Thyroid gland (tissue), 4 donors: ENCODE measurements at regions not wholly inside any gene's neighbourhood (a gene's known extent, or its start where the extent isn't known, plus 50 kb on each side); places are given as distances from the start of the nearest gene placed in this dataset.

Experiments used
- DNase-seq, 2 donors: peaks; one replicate each; pipeline ENCODE4 v3.0.0-alpha.2; 2019
- H3K27ac ChIP-seq, 3 donors: fragments of 200-600 bp; sonication (generic); 1 replicate in 2 of 3; 2 replicates in 1 of 3; pipeline ENCODE4 v1.5.1; 2016 to 2019; ENCODE audit warnings: mild to moderate bottlenecking in 1 of 3, moderate library complexity in 1 of 3
- H3K27me3 ChIP-seq: fragments of 200-600 bp; sonication (generic); one replicate; pipeline ENCODE4 v1.5.1; 2019
- H3K36me3 ChIP-seq, 2 donors: fragments of 200-600 bp; sonication (generic); one replicate each; pipeline ENCODE4 v1.5.1; 2016 to 2019
- H3K4me1 ChIP-seq, 2 donors: fragments of 200-600 bp; sonication (generic); one replicate each; pipeline ENCODE4 v1.5.1; 2017 to 2019
- H3K4me3 ChIP-seq, 3 donors: fragments of 200-600 bp; sonication (generic); replicated peaks in 1 of 3; 1 replicate in 2 of 3; 2 replicates in 1 of 3; pipeline ENCODE4 v1.5.1; 2016; ENCODE audit warnings: mild to moderate bottlenecking in 1 of 3
- H3K9me3 ChIP-seq: fragments of 200-600 bp; sonication (generic); one replicate; pipeline ENCODE4 v1.5.1; 2017
- POLR2A ChIP-seq, 2 donors: fragments of 450-650 bp; IDR thresholded peaks; one replicate each; pipeline ENCODE4 v1.6.1; 2017; ENCODE audit warnings: antibody characterized with exemption in 2 of 2, mild to moderate bottlenecking in 2 of 2, moderate library complexity in 1 of 2
- WGBS, 2 donors: methylation state at CpG; one replicate each; pipeline ENCODE4 v1.1.5; 2017; 5-methylcytosine and 5-hydroxymethylcytosine counted together
- intact Hi-C: fragments of 100-400 bp; cut with DNase I; formaldehyde crosslinking; loops from one replicate; pipeline ENCODE4 v1.15.1; 2023
- TF ChIP-seq, protein P1 (sequence below), 6 experiments: fragments of 200-600 bp in 3 of 6; fragments of 450-650 bp in 3 of 6; sonication (generic) in 3 of 6; IDR thresholded peaks; one replicate each; pipeline ENCODE4 v1.5.1; 2016 to 2019; ENCODE audit warnings: antibody characterized with exemption in 6 of 6, mild to moderate bottlenecking in 2 of 6, inconsistent platforms in 1 of 6, moderate library complexity in 1 of 6

- H3K9me3 ChIP-seq = no peaks in the 10 kb centered on the region
- WGBS, 2 donors = 16 to 36% methylated on average over 14 to 16 of the region's 26 CpGs
- H3K4me3 ChIP-seq = no peak overlapping the region
- no peak for DNase-seq
- TF ChIP-seq, protein P1, sequence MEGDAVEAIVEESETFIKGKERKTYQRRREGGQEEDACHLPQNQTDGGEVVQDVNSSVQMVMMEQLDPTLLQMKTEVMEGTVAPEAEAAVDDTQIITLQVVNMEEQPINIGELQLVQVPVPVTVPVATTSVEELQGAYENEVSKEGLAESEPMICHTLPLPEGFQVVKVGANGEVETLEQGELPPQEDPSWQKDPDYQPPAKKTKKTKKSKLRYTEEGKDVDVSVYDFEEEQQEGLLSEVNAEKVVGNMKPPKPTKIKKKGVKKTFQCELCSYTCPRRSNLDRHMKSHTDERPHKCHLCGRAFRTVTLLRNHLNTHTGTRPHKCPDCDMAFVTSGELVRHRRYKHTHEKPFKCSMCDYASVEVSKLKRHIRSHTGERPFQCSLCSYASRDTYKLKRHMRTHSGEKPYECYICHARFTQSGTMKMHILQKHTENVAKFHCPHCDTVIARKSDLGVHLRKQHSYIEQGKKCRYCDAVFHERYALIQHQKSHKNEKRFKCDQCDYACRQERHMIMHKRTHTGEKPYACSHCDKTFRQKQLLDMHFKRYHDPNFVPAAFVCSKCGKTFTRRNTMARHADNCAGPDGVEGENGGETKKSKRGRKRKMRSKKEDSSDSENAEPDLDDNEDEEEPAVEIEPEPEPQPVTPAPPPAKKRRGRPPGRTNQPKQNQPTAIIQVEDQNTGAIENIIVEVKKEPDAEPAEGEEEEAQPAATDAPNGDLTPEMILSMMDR (IDR thresholded peaks at IDR 0.05) = no peak
- TF ChIP-seq POLR2A (IDR thresholded peaks at IDR 0.05) = no peak
- no peaks in the 10 kb centered on the region for H3K36me3 ChIP-seq
- H3K27me3 ChIP-seq = no peaks in the 10 kb centered on the region
- H3K4me1 ChIP-seq = no peaks in the 10 kb centered on the region
- H3K27ac ChIP-seq = no peak overlapping the region
- intact Hi-C loops = no loop called here
Measured at GRCh38 chrX:68912113-68912512, 83.3 kb downstream of the EFNB1 start.

- Histone ChIP-seq H3K4me1 (no peaks in the 10 kb centered on the region), H3K36me3 (no peaks in the 10 kb centered on the region), H3K9me3 (no peaks in the 10 kb centered on the region), H3K27me3 (no peaks in the 10 kb centered on the region), H3K4me3 (no peak overlapping the region), H3K27ac (no peak overlapping the region)
- no peak for DNase-seq
- intact Hi-C loops = no loop called here
- TF ChIP-seq, protein P1 (IDR thresholded peaks at IDR 0.05) = no peak
- TF ChIP-seq POLR2A (IDR thresholded peaks at IDR 0.05) = no peak
- WGBS, 2 donors = 75 to 92% methylated on average over 1 to 2 of the region's 3 CpGs
Measured at GRCh38 chrX:68910731-68911428, 82.1 kb downstream of the EFNB1 start.

DNA sequence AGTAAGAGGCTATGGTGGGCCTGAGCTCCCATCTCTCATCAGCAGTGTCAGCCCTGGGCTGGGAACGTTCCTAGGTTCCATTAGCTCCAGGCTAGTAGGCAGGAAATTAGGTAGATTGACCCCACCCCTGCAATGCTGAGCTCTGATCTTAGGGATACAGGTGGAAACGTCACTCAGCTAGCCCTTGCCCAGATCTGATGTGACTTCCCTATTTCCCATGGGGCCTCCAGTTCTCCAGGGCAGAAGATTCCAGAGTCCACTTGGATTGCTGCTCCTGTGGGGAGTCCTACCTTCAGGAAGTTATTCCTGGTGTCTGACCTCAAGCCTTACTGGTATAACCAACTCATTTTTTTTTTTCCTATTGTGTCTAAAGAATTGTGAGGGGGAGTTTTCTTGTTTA lies 81.1 kb downstream of the EFNB1 start:
- no peak for DNase-seq
- Histone ChIP-seq H3K27me3 (no peaks in the 10 kb centered on the region), H3K4me1 (no peaks in the 10 kb centered on the region), H3K36me3 (no peaks in the 10 kb centered on the region), H3K27ac (no peak overlapping the region), H3K4me3 (no peak overlapping the region), H3K9me3 (no peaks in the 10 kb centered on the region)
- intact Hi-C loops = no loop called here
- 80% methylated on average over 2 of the region's 2 CpGs; no CpG with 5 or more reads in 1 of the 2 donors for WGBS, 2 donors
- TF ChIP-seq POLR2A (IDR thresholded peaks at IDR 0.05) = no peak
- TF ChIP-seq, protein P1 (IDR thresholded peaks at IDR 0.05) = no peak

DNA sequence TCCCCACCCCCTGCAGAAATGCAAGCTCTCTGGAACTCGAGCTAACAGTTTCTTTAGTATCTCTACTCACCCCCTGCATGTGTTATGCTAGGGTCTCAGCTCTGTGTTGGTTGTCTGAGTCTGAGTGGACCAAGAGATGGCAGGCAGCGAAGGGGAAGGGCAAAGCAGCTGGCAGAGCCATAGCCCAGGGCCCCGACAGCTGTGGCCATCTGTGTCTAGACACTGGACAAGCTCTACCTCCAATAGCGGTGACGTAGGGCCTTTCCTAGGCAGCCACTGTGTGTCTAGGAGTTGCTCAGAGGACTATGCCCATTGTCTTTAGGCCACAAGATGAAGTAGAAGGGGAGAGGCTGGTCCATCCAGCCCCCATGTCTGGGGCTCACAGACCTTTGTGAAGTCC lies 79.2 kb downstream of the EFNB1 start:
- intact Hi-C loops = no loop called here
- H3K36me3 ChIP-seq = no peaks in the 10 kb centered on the region
- no peaks in the 10 kb centered on the region for H3K9me3 ChIP-seq
- H3K27me3 ChIP-seq = no peaks in the 10 kb centered on the region
- DNase-seq = no peak
- H3K4me1 ChIP-seq = no peaks in the 10 kb centered on the region
- H3K27ac ChIP-seq = no peak overlapping the region
- no peak overlapping the region for H3K4me3 ChIP-seq
- TF ChIP-seq, protein P1 (IDR thresholded peaks at IDR 0.05) = no peak
- no peak for TF ChIP-seq POLR2A (IDR thresholded peaks at IDR 0.05)
- WGBS, 2 donors = 56 to 91% methylated on average over 1 to 5 of the region's 5 CpGs

DNA sequence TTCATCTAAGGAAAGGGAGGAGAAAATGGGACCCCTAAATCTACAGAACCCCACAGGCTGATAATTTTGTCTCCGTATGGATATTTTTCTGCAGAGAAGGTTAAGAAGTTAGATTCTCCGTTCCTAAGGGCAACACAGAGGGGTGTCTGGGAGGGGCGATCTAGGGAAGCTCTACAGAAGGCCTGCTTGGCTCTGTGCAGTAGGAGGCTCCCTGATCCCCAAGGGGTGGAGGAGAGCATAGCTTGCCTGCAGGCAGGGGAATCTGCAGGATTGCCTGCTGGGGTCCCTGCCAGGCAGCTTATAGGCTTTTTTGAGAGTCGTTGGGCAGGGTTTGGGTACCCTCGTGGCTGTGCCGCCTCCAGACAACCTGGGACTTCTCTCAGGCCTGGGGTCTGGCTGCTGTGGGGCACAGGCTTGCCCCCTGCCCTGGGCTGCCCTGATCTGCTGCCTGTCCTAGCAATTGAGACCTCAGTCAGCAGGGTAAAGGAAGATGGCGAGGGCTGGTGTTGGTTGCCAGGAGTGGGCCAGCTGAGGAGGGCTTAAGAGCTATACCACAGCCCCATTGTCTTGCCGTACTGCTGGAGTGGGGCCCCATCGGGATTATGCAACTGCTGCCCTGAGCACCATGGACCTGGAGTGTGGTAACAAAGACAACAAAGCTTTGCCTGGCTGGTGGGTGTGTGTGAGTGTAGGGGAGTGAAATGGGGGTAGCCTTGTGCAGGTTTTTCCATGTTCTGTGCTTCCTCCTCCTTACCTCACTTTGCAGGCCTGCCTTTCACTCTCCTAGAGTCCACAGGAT lies 74.1 kb downstream of the EFNB1 start:
- Histone ChIP-seq H3K4me1 (no peaks in the 10 kb centered on the region), H3K4me3 (no peak overlapping the region), H3K27ac (no peak overlapping the region), H3K9me3 (no peaks in the 10 kb centered on the region), H3K27me3 (no peaks in the 10 kb centered on the region), H3K36me3 (no peaks in the 10 kb centered on the region)
- DNase-seq = peak; percentile 3 to 17
- intact Hi-C loops = no loop called here
- TF ChIP-seq, protein P1 (IDR thresholded peaks at IDR 0.05) = no peak
- TF ChIP-seq POLR2A (IDR thresholded peaks at IDR 0.05) = no peak
- WGBS, 2 donors = 53 to 100% methylated on average over 3 to 7 of the region's 9 CpGs
